Psoas muscle (tissue), 7 donors: ENCODE measurements at regions not wholly inside any gene's neighbourhood (a gene's known extent, or its start where the extent isn't known, plus 50 kb on each side); places are given as distances from the start of the nearest gene placed in this dataset.

ENCODE experiments used
- ATAC-seq, 4 donors: fragments of 200-7000 bp; cut with Tn5 transposase; one replicate each; pipeline ENCODE4 v1.9.1; 2020; ENCODE audit warnings: moderate library complexity in 3 of 4, mild to moderate bottlenecking in 2 of 4
- DNase-seq, 2 donors: peaks; one replicate each; pipeline ENCODE4 v3.0.0-alpha.2; 2020
- H3K27ac ChIP-seq: fragments of 200-600 bp; one replicate; pipeline ENCODE4 v1.8.0; 2022
- H3K27me3 ChIP-seq, 3 donors: fragments of 200-600 bp in 1 of 3; one replicate each; pipeline versions ENCODE4 v1.6.1 to v1.8.0; 2013 to 2022; ENCODE audit warnings: low read length in 2 of 3, mild to moderate bottlenecking in 2 of 3, moderate library complexity in 1 of 3; ENCODE audit not compliant: insufficient read depth in 3 of 3
- H3K36me3 ChIP-seq, 2 donors: fragments of 200-600 bp in 1 of 2; one replicate each; pipeline versions ENCODE4 v1.6.1 to v1.8.0; 2013 to 2022; ENCODE audit warnings: low read depth in 1 of 2, mild to moderate bottlenecking in 1 of 2, moderate library complexity in 1 of 2; ENCODE audit not compliant: insufficient read depth in 1 of 2
- H3K4me1 ChIP-seq: fragments of 200-600 bp; one replicate; pipeline ENCODE4 v1.8.0; 2022
- H3K4me3 ChIP-seq: fragments of 200-600 bp; one replicate; pipeline ENCODE4 v1.8.0; 2022; ENCODE audit warnings: mild to moderate bottlenecking
- H3K9me3 ChIP-seq: fragments of 200-600 bp; one replicate; pipeline ENCODE4 v1.8.0; 2022
- WGBS, 3 donors: extraction: QIAGEN DNeasy Blood & Tissue Kit; methylation state at CpG; one replicate each; pipeline versions ENCODE4 v1.1.6 to v1.1.7; 2013; 5-methylcytosine and 5-hydroxymethylcytosine counted together
- intact Hi-C, 2 donors: fragments of 100-400 bp; cut with DNase I; formaldehyde crosslinking; loops; one replicate each; pipeline versions ENCODE4 v1.11.0 to v1.14.2; 2022
- TF ChIP-seq, protein P1 (sequence below): fragments of 200-600 bp; IDR thresholded peaks from one replicate; pipeline ENCODE4 v1.8.0; 2022; ENCODE audit warnings: antibody characterized with exemption
- donor health status: healthy with polysubstance abuse.
- donor health status: DM: no; HTN: no; CAD: no; lungs with moderate emphysema.
- donor health status: Bipolar disorder and iron deficiency.
- donor health status: healthy.
- donor health status: DM: yes; HTN: yes; CAD: no.
- donor health status: DM: no; HTN: no; CAD: no.
- donor health status: DM: yes; HTN: yes; CAD: no.

DNA sequence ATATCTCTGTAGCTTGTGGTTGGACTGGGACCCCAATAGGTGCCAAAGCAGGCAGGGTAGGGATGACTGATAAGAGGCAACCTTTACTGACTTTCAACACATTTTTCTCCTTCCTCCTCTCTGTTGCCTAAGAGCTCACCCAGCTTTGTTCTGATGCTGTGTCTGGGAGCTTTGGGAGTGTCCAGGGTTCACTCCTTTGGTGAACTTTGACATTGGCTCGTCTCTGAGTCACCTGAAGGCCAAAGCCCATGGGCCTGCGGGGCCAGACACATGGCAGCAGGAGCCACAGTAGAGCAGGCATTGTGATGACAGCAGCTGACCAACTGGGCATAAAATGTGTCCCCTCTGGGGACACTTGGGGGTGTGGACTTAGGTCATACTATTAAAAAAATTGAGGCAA, 99.5 kb upstream of the ZNF644 start:
- ATAC-seq (no peak), DNase-seq (no peak)
- Histone ChIP-seq H3K9me3 (no peaks in the 10 kb centered on the region), H3K4me1 (no peaks in the 10 kb centered on the region), H3K27me3 (no peaks in the 10 kb centered on the region), H3K27ac (no peak overlapping the region), H3K36me3 (no peaks in the 10 kb centered on the region), H3K4me3 (no peak overlapping the region)
- 50 to 73% (median 65%) methylated on average over 2 of the region's 2 CpGs for WGBS, 3 donors
- intact Hi-C loops, result no loop called here
- TF ChIP-seq, protein P1, sequence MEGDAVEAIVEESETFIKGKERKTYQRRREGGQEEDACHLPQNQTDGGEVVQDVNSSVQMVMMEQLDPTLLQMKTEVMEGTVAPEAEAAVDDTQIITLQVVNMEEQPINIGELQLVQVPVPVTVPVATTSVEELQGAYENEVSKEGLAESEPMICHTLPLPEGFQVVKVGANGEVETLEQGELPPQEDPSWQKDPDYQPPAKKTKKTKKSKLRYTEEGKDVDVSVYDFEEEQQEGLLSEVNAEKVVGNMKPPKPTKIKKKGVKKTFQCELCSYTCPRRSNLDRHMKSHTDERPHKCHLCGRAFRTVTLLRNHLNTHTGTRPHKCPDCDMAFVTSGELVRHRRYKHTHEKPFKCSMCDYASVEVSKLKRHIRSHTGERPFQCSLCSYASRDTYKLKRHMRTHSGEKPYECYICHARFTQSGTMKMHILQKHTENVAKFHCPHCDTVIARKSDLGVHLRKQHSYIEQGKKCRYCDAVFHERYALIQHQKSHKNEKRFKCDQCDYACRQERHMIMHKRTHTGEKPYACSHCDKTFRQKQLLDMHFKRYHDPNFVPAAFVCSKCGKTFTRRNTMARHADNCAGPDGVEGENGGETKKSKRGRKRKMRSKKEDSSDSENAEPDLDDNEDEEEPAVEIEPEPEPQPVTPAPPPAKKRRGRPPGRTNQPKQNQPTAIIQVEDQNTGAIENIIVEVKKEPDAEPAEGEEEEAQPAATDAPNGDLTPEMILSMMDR, result no peak

DNA sequence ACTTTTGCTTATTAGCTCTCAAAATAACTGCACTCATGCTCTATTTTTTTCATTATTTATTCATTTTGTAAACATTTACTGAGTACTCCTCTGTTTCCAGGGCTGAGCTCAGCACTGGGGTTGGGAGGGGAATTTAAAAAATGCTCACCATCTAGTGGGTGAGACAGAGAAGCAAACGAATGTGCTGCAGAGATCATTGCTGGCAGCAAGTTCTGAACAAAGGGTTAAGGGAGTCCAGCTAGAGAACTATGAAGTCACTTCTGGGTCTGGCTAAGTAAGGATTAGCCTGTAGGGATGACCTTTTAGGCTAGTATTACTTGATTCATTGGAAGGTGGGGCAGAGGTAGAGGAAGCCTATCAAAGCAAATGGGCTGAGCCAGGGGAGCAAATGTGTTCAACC, 99.1 kb upstream of the ZNF644 start:
- TF ChIP-seq, protein P1, result no peak
- ATAC-seq (no peak), DNase-seq (no peak)
- Histone ChIP-seq H3K4me1 (no peaks in the 10 kb centered on the region), H3K27me3 (no peaks in the 10 kb centered on the region), H3K27ac (no peak overlapping the region), H3K9me3 (no peaks in the 10 kb centered on the region), H3K36me3 (no peaks in the 10 kb centered on the region), H3K4me3 (no peak overlapping the region)
- 14 to 39% (median 23%) methylated on average over 1 of the region's 1 CpG for WGBS, 3 donors
- intact Hi-C loops, result no loop called here

DNA sequence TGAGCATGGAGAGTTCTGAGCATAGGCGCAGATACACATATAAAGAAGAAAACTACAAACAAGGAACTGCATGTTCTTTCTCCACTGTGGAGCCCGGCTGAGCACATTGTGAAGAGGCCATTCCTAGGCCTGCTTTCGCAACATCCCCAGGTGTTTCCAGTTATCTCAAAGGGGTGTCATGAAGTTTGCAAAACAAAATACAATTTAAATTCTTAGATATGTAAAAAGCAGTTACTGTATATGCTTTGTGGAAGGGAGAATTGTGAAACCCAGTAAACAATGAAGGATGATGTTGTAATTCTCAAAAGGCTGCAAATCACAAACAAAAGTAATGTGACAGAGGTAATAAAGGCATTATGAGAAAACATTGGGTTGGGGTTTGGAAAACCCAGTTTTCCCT, 98.6 kb upstream of the ZNF644 start:
- no peak for DNase-seq

DNA sequence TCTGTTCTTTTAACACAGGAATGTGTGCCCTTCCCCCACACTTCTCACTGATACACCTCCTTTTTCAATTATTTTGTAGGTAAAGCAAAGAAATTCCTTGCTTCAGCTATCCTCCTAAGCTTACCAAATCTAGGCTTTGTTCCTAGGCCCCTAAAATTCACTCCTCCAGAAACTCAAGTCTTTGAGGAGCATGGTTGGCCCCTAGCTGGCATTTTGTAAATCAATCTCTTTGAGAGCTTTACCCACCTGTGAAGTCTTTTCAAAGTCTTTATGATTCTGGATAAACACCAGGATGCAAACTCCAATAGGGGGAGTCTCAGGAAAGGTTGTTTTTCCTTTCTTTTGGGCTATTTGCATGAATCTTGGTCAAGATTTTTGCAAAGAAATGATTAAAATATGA, 82.9 kb upstream of the ZNF644 start:
- H3K9me3 ChIP-seq, result no peaks in the 10 kb centered on the region
- no peaks in the 10 kb centered on the region for H3K4me1 ChIP-seq
- no peak for ATAC-seq
- H3K36me3 ChIP-seq, result no peaks in the 10 kb centered on the region
- TF ChIP-seq, protein P1, result no peak
- no peak overlapping the region for H3K4me3 ChIP-seq
- H3K27ac ChIP-seq, result no peak overlapping the region
- H3K27me3 ChIP-seq, result no peaks in the 10 kb centered on the region
- no peak for DNase-seq
- intact Hi-C loops, result no loop called here

More for the DNA sequence above, 98.6 kb upstream of the ZNF644 start:
- Histone ChIP-seq H3K27me3 (no peaks in the 10 kb centered on the region), H3K4me3 (no peak overlapping the region), H3K36me3 (no peaks in the 10 kb centered on the region), H3K4me1 (no peaks in the 10 kb centered on the region), H3K9me3 (no peaks in the 10 kb centered on the region), H3K27ac (no peak overlapping the region)
- 80 to 89% (median 83%) methylated on average over 3 of the region's 3 CpGs for WGBS, 3 donors
- ATAC-seq, result no peak
- TF ChIP-seq, protein P1, result no peak
- intact Hi-C loops, result no loop called here

DNA sequence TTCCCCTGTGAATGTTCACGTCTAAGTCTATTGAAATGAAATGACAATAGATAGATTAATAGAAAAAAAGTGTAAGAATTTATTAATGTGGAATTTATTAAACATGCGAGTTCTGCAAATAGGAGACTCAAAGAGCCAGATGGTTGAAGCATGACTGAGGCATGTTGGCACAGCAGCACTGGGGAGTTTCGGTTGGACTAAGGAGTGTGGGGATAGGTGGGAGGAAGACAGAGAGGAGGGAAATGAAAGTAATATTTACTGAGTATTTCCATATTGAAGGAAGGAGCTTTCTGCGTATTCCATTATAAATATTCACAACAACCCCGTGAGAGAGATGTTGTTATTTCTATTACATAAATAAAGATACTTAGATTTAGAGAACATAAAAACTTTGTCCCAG, 79.5 kb upstream of the ZNF644 start:
- H3K27ac ChIP-seq, result no peak overlapping the region
- no peak for DNase-seq
- intact Hi-C loops, result no loop called here

More for the DNA sequence above, 79.5 kb upstream of the ZNF644 start:
- Histone ChIP-seq H3K9me3 (no peaks in the 10 kb centered on the region), H3K4me1 (no peaks in the 10 kb centered on the region), H3K36me3 (no peaks in the 10 kb centered on the region), H3K27me3 (no peaks in the 10 kb centered on the region), H3K4me3 (no peak overlapping the region)
- 75 to 76% (median 76%) methylated on average over 5 of the region's 5 CpGs for WGBS, 3 donors
- TF ChIP-seq, protein P1, result no peak
- ATAC-seq, result no peak
